A549 (cell line): ENCODE measurements at regions not wholly inside any gene's neighbourhood (a gene's known extent, or its start where the extent isn't known, plus 50 kb on each side); places are given as distances from the start of the nearest gene placed in this dataset.

Source experiments
- ATAC-seq, 2 experiments: fragments of 200-7000 bp in 1 of 2; fragments of >200 bp in 1 of 2; cut with Nextera tagmentation in 1 of 2; cut with Tn5 transposase in 1 of 2; 3 replicates each; pipeline versions ENCODE4 v1.8.0 to v1.9.1; 2018 to 2020; ENCODE audit warnings: mild to moderate bottlenecking in 1 of 2, moderate library complexity in 1 of 2
- CTCF ChIA-PET: fragments of 300-600 bp; sonication (Branson Sonifier 250); formaldehyde crosslinking; extraction: SDS; loops from one replicate; lab custom pipeline; 2021; ENCODE audit warnings: antibody characterized with exemption, inconsistent platforms; lab: Yijun Ruan, JAX
- POLR2A ChIA-PET: fragments of 350-600 bp; formaldehyde crosslinking; extraction: SDS; loops from one replicate; lab custom pipeline; 2021; ENCODE audit warnings: antibody characterized with exemption, inconsistent platforms; lab: Yijun Ruan, JAX
- DNase-seq, 2 experiments: peaks; one replicate each; pipeline versions ENCODE4 v3.0.0 to v3.0.0-alpha.2; 2011 to 2016; ENCODE audit warnings: low read depth in 1 of 2, low spot score in 1 of 2
- FAIRE-seq: peaks from 2 replicates; lab custom pipeline; 2011; peaks lifted over from hg19 to GRCh38; lab: Jason Lieb, UNC
- H3K27ac ChIP-seq, 2 experiments: fragments of >200 bp; sonication (Bioruptor Twin); formaldehyde crosslinking; 3 replicates each; pipeline ENCODE4 v1.5.1; 2016 to 2017
- H3K4me1 ChIP-seq: fragments of >200 bp; sonication (Bioruptor Twin); formaldehyde crosslinking; 3 replicates; pipeline ENCODE4 v1.6.1; 2016
- H3K4me2 ChIP-seq: fragments of >200 bp; sonication (Bioruptor Twin); formaldehyde crosslinking; 3 replicates; pipeline ENCODE4 v1.6.1; 2016
- H3K4me3 ChIP-seq: fragments of >200 bp; sonication (Bioruptor Twin); formaldehyde crosslinking; 3 replicates; pipeline ENCODE4 v1.5.1; 2016
- H3K9me3 ChIP-seq: fragments of >200 bp; sonication (Bioruptor Twin); formaldehyde crosslinking; 3 replicates; pipeline ENCODE4 v1.6.1; 2016
- CEBPB ChIP-seq, 2 experiments: fragments of >200 bp in 1 of 2; sonication (Bioruptor Twin) in 1 of 2; formaldehyde crosslinking in 1 of 2; IDR thresholded peaks; 2 replicates each; pipeline ENCODE4 v1.6.1; 2012 to 2016
- CHD2 ChIP-seq: fragments of 150-350 bp; IDR thresholded peaks from 2 replicates; pipeline ENCODE4 v1.6.1; 2014; ENCODE audit warnings: low read length; ENCODE audit not compliant: partially characterized antibody
- FOSL2 ChIP-seq, 2 experiments: fragments of 450-650 bp in 1 of 2; fragments of >200 bp in 1 of 2; sonication (Bioruptor Twin) in 1 of 2; formaldehyde crosslinking; IDR thresholded peaks; 2 replicates each; pipeline versions ENCODE4 v1.5.0 to v1.6.1; 2016 to 2020; ENCODE audit warnings: mild to moderate bottlenecking in 1 of 2, moderate library complexity in 1 of 2
- GATA3 ChIP-seq: IDR thresholded peaks from 2 replicates; pipeline ENCODE4 v1.6.1; 2012; ENCODE audit warnings: borderline replicate concordance
- HOXB13 ChIP-seq: fragments of 250-450 bp; sonication (Bioruptor Pico); IDR thresholded peaks from 2 replicates; pipeline ENCODE4 v1.5.0; 2020; ENCODE audit warnings: low read depth, mild to moderate bottlenecking, moderate library complexity
- HOXB5 ChIP-seq: fragments of 250-450 bp; sonication (Bioruptor Pico); IDR thresholded peaks from 2 replicates; pipeline ENCODE4 v1.5.0; 2020; ENCODE audit warnings: mild to moderate bottlenecking, moderate library complexity
- JUNB ChIP-seq: fragments of >200 bp; sonication (Bioruptor Twin); formaldehyde crosslinking; IDR thresholded peaks from 2 replicates; pipeline ENCODE4 v1.6.1; 2016
- NR3C1 ChIP-seq: fragments of >200 bp; sonication (Bioruptor Twin); formaldehyde crosslinking; IDR thresholded peaks from 3 replicates; pipeline ENCODE4 v1.6.1; 2017
- PBX3 ChIP-seq: IDR thresholded peaks from 2 replicates; pipeline ENCODE4 v1.6.1; 2012
- POLR2A ChIP-seq: IDR thresholded peaks from 2 replicates; pipeline ENCODE4 v1.6.1; 2012; ENCODE audit warnings: mild to moderate bottlenecking, low read length
- RAD21 ChIP-seq, 2 experiments: fragments of >200 bp in 1 of 2; sonication (Bioruptor Twin) in 1 of 2; formaldehyde crosslinking in 1 of 2; IDR thresholded peaks in 1 of 2; conservative IDR thresholded peaks in 1 of 2; 2 replicates in 1 of 2; 3 replicates in 1 of 2; pipeline ENCODE4 v1.6.1; 2012 to 2018; ENCODE audit warnings: inconsistent platforms in 1 of 2
- SREBF2 ChIP-seq: fragments of 450-650 bp; IDR thresholded peaks from 2 replicates; pipeline ENCODE4 v1.6.1; 2014; ENCODE audit warnings: mild to moderate bottlenecking, moderate library complexity
- TFCP2L1 ChIP-seq: fragments of 250-450 bp; sonication (Bioruptor Pico); IDR thresholded peaks from 2 replicates; pipeline ENCODE4 v1.5.0; 2021; ENCODE audit warnings: mild to moderate bottlenecking
- WGBS: methylation state at CpG from one replicate; pipeline ENCODE4 v1.1.6; 2017; ENCODE audit errors: missing lambda C conversion rate; 5-methylcytosine and 5-hydroxymethylcytosine counted together
- TF ChIP-seq, protein P1 (sequence below): fragments of 150-350 bp; IDR thresholded peaks from 2 replicates; pipeline ENCODE4 v1.6.1; 2014; ENCODE audit warnings: low read depth, mild to moderate bottlenecking, low read length
- TF ChIP-seq, protein P2 (sequence below): fragments of 250-450 bp; sonication (Bioruptor Pico); IDR thresholded peaks from 2 replicates; pipeline ENCODE4 v1.5.0; 2020; ENCODE audit warnings: low read depth, mild to moderate bottlenecking, moderate library complexity
- TF ChIP-seq, protein P3 (sequence below): fragments of >200 bp; sonication (Bioruptor Twin); formaldehyde crosslinking; IDR thresholded peaks from 3 replicates; pipeline ENCODE4 v1.5.1; 2016

DNA sequence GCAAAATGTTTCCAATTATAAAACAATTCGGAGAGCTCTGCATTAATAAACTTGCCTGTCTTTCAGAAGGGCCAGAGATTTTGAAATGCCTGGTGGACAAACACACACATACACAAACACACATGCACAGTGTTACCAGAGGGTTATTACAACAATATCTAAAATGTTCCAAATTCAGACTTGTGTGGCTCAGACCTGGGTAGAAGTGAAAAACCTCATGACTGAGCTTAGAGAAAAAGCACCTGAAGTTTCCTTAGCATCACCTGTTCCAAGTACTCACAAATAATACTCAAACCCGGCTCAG, 247.9 kb downstream of the FOXD2 start (continued):
- TF ChIP-seq, protein P1, sequence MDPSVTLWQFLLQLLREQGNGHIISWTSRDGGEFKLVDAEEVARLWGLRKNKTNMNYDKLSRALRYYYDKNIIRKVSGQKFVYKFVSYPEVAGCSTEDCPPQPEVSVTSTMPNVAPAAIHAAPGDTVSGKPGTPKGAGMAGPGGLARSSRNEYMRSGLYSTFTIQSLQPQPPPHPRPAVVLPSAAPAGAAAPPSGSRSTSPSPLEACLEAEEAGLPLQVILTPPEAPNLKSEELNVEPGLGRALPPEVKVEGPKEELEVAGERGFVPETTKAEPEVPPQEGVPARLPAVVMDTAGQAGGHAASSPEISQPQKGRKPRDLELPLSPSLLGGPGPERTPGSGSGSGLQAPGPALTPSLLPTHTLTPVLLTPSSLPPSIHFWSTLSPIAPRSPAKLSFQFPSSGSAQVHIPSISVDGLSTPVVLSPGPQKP, result no peak
- no peak for TF ChIP-seq TFCP2L1 (CRISPR knock-in tag)

DNA sequence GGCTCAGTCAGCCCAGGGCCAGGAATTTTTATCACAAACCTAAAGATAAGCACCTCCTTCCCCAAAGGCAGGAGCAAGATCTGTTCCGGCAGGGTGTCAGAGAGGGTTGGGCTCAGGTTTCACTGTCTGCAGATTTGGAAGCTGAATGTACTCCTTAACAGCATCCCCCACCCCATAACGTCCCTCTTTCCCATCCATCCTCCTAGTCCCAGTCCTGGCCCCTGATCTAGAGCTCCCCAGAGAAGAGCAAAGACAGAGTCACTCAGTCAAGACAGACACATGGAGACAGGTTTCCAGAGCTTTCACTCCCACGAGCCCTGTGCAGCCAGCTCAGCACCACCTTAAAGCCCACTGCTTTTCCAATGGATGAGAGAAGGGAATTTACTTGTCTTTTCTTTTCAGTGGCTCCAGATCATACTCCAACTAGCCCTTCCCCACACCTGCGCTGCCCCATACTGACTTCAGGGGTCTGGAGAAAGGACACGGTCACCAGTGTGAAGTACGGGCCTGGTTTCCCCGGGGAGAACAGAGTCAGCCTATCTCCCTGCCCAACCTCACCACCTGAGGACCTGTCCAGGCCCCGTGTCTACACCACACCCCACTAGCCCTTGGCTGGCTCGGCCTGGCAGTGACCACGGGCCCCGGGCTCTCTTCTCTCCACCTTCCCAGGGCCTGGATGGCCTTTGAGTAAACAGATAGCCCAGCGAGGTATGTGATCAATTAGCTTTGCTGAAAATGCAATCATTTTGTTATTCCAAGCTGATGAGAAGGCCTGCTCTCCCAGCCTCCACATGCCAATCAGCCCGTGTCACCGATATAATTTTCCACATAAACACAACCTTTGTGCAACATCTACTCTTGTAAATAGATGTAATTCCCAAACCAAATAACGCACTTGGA, 249.1 kb downstream of the FOXD2 start:
- DNase-seq (no peak), ATAC-seq (no peak)
- H3K4me1 ChIP-seq, result 0 out of 3 replicates have a peak, but pooled peaks cover 4% of the 10 kb centered on the region
- no peak overlapping the region for H3K4me2 ChIP-seq
- TF ChIP-seq FOSL2 (IDR thresholded peaks at IDR 0.05) (no peak), FOSL2 (CRISPR knock-in tag; IDR thresholded peaks at IDR 0.05) (no peak), RAD21 (conservative IDR thresholded peaks at IDR 0.05 in 1 of 2, IDR thresholded peaks at IDR 0.05 in 1 of 2) (no peak), POLR2A (no peak), JUNB (no peak), GATA3 (no peak)
- TF ChIP-seq, protein P2, sequence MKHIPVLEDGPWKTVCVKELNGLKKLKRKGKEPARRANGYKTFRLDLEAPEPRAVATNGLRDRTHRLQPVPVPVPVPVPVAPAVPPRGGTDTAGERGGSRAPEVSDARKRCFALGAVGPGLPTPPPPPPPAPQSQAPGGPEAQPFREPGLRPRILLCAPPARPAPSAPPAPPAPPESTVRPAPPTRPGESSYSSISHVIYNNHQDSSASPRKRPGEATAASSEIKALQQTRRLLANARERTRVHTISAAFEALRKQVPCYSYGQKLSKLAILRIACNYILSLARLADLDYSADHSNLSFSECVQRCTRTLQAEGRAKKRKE (CRISPR knock-in tag), result no peak
- TF ChIP-seq, all 56 proteins: peak for 0
- Histone ChIP-seq H3K4me3 (no peak overlapping the region), H3K27ac (no peak overlapping the region), H3K9me3 (no peaks in the 10 kb centered on the region)
- 77% methylated on average over 15 of the region's 15 CpGs for WGBS
- FAIRE-seq, result no peak
- CTCF ChIA-PET, result interaction anchor here (1.4 to 1.8 kb wide), 3 partner anchors 17 to 255 kb away, joined by 4 to 6 read pairs (median 5); no protein-coding TSS in a partner anchor
- POLR2A ChIA-PET, result no interaction called here

DNA sequence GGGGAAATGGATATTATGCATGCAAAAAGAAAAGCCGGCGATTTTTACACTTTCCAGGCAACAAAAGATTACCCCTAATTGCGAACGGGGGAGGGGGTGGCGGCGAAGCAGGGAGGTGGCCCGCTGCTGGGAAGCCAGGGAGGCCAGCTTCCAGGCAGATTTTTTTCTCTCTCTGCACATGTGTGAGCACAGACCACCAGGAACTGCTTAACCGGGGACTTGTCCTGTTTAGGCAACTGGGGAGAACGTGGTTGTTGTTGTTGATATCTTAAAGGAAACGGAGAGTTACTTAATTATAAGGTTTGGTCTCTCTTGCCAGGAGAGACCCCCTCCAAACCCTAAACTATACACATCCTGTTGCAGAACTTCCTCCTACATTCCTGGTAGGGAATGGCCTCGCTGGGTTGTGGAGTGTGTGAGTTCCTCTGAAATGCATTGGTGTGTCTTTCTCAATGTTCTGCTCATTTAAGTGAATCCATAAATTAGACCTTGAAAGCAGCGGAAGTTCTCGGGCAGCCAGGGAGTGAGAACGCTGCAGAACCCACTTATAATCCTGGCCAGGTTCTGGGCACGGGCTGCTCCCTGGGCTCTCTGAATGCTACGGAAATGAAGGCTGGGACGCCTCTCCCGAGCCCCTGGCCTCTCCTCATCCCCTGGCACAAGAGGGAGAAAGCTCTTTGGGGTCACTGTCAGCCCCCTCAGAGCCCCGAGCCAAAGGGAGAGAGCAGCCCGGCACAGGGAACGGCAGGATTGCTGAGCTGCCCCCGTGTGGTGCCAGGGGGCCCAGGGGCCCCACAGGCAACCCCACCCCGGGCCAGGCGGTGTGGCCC, 250.0 kb downstream of the FOXD2 start:
- ChIA-PET CTCF (interaction anchor here (1.1 to 1.4 kb wide), 2 partner anchors 22 to 250 kb away, joined by 4 to 6 read pairs; partner anchors contain the start of gene FOXD2), POLR2A (no interaction called here)
- ATAC-seq (no peak), DNase-seq (no peak), FAIRE-seq (no peak)
- WGBS, result 78% methylated on average over 23 of the region's 24 CpGs
- Histone ChIP-seq H3K27ac (no peak overlapping the region), H3K4me2 (no peak overlapping the region), H3K9me3 (no peaks in the 10 kb centered on the region), H3K4me3 (no peak overlapping the region), H3K4me1 (0 out of 3 replicates have a peak, but pooled peaks cover 4% of the 10 kb centered on the region)
- TF ChIP-seq HOXB5 (CRISPR knock-in tag) (no peak), HOXB13 (no peak), PBX3 (no peak), SREBF2 (no peak), GATA3 (no peak), NR3C1 (no peak), CEBPB (IDR thresholded peaks at IDR 0.05) (no peak), JUNB (no peak), CHD2 (no peak)
- TF ChIP-seq, protein P3, sequence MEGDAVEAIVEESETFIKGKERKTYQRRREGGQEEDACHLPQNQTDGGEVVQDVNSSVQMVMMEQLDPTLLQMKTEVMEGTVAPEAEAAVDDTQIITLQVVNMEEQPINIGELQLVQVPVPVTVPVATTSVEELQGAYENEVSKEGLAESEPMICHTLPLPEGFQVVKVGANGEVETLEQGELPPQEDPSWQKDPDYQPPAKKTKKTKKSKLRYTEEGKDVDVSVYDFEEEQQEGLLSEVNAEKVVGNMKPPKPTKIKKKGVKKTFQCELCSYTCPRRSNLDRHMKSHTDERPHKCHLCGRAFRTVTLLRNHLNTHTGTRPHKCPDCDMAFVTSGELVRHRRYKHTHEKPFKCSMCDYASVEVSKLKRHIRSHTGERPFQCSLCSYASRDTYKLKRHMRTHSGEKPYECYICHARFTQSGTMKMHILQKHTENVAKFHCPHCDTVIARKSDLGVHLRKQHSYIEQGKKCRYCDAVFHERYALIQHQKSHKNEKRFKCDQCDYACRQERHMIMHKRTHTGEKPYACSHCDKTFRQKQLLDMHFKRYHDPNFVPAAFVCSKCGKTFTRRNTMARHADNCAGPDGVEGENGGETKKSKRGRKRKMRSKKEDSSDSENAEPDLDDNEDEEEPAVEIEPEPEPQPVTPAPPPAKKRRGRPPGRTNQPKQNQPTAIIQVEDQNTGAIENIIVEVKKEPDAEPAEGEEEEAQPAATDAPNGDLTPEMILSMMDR, result no peak
